GM12865 (cell line): ENCODE measurements at regions not wholly inside any gene's neighbourhood (a gene's known extent, or its start where the extent isn't known, plus 50 kb on each side); places are given as distances from the start of the nearest gene placed in this dataset.

Source experiments
- DNase-seq: peaks from one replicate; pipeline ENCODE4 v3.0.0; 2010; ENCODE audit warnings: low read depth
- H3K4me3 ChIP-seq: 2 replicates; pipeline ENCODE4 v1.5.1; 2011; ENCODE audit warnings: mild to moderate bottlenecking, low read depth, low read length, control low read depth
- CTCF ChIP-seq: IDR thresholded peaks from 2 replicates; pipeline ENCODE4 v1.5.1; 2011; ENCODE audit warnings: low read length, control low read depth, low read depth, inconsistent platforms; ENCODE audit not compliant: insufficient read depth; ENCODE audit errors: missing control alignments

GRCh38 chr7:55623617-55624016 lies 51.3 kb upstream of the VOPP1 start:
- no peak for TF ChIP-seq CTCF
- H3K4me3 ChIP-seq, result no peak overlapping the region
- no peak for DNase-seq

GRCh38 chr7:55622241-55622640 lies 49.9 kb upstream of the VOPP1 start:
- no peak for TF ChIP-seq CTCF
- DNase-seq, result no peak
- no peak overlapping the region for H3K4me3 ChIP-seq
